Activated effector memory CD4-positive, alpha-beta T cell treated with anti-CD3 and anti-CD28 coated beads, Interleukin-2, amount 50 U/mL, for 16 hours (primary cell): ENCODE measurements at regions not wholly inside any gene's neighbourhood (a gene's known extent, or its start where the extent isn't known, plus 50 kb on each side); places are given as distances from the start of the nearest gene placed in this dataset.

ENCODE experiments used
- DNase-seq: peaks from one replicate; pipeline ENCODE4 v3.0.0-alpha.2; 2020

- DNase-seq = no peak
These were observed 147.6 kb downstream of the PHETA1 start for GRCh38 chr12:111221062-111222026.

DNA sequence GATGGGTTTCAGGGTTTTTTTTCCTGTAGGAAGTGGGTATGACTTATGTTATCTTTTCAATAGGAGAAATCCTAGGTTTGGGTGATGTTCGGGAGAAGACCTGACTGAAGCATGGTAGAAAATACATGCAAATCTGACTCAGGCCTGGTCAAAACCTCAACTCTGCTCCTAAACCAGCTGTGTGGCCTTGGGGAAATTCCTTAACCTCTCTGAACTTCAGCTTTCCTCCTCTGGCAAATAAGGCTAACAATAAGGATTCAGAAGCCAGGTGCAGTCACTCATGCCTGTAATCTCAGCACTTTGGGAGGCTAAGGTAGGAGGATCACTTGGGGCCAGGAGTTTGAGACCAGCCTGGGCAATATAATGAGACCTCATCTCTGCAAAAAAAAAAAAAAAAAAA, 148.5 kb downstream of the PHETA1 start:
- no peak for DNase-seq

DNA sequence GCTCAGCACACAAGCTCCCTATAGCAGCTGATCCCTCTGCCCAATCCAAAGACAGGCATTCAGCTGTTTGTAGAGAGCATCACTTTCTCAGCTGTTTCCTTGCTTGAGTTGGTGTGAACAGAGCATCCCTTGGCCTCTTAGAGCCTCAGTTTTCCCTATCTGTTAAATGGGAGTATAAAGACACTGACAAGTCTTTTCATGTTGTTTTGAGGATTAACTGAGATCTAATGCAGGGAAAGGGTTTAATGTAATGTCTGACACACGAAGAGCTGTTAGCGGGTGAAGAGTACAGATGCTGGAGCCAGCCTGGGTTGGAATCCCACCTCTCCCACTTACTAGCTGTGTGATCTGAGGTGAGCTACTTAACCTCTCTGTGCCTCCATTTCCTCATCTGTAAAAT, 149.5 kb downstream of the PHETA1 start:
- DNase-seq = no peak

DNA sequence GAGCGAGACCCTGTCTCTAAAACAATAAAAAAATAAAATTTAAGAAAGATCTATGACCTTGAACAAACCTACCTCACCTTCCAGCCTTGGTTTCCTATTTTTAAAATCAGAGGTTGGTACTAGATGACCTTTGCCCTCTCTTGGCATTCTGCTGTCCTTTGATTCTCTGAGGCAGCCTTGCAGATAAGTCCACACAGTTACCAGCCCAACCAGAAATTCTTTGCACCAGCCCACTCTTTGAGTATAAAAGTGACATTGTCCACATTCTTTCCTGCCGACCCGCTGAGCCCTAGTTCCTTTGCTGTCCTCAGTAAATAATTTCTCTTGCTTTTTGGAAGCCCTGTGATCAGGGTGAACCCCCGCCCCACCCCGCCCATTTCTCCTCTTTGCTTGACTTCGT, 150.4 kb downstream of the PHETA1 start:
- no peak for DNase-seq

DNA sequence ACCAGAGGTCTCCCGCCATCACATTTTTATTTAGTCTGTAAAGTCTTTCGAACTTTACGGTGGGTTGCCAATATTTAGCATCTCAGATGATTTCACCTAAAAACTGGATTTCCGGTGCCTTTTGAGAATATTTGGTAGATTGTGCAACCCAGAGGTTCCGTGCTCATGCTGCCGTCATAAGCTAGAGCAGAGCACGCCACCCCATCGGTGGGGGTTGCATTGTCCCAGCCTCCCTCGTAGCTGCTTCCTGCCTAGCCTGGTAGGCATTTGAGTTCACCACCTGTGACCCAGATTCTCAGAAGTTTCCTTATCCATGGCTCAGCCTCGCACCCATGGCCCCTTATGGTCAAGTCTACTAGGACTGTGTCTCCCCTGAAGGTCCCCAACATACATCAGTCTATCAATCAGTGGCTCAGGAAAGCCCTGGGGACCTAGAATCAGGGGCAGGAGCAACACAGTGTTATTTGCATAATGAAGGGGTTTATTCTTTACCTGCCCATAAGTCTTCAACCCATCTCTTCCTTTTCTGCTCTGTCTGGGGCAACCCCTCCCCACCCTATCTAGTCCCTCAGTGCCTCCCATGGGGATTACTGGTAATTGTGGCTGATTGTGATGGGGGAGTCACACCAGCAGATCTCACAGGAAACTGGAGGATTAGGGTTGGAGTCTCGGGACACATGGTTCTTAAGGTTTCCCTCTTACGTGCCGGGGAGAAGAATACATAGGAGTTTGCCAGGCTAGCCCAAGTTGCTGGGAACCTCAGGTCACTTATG, 152.3 kb downstream of the PHETA1 start:
- DNase-seq = no peak

DNA sequence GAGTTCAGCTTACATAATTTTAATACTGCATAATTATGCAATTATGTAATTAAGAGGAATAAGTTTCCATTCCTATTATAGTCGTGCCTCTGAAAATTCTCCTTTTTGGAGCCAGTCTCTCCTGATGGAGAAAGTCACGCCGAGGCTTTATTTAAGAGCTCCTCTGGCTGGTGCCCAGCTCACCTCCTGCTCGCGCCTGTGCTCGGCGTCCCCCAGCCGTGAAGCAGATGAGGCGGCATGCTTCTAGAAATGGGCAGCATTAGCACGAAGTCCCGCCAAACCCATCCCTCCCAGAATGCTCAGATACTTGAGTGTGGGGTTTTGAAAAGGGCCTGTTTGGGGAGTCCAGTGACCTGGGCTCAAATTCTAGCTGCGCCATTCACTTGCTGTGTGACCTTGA, 153.0 kb downstream of the PHETA1 start:
- DNase-seq = no peak

DNA sequence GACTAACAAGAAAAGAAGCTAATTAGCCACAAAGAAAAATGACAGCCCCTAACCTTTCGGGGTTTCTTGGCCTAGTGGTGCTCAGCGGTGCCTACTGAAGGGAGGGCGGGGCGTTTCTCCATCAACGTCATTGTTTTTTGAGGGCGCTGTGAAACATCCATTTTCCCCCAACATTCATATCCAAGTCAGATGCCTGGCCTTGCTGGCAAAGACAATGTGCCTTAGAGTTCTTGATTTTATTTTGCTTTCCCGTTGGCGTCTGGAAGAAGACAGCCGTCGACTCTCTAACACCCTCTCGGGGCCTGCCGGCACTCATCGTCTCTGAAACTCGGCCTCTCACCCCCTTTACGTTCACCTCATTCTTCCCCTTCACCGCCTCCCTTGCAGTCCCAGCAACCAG, 154.5 kb downstream of the PHETA1 start:
- no peak for DNase-seq

- DNase-seq = no peak
These were observed 155.3 kb downstream of the PHETA1 start for GRCh38 chr12:111213561-111213960.

DNA sequence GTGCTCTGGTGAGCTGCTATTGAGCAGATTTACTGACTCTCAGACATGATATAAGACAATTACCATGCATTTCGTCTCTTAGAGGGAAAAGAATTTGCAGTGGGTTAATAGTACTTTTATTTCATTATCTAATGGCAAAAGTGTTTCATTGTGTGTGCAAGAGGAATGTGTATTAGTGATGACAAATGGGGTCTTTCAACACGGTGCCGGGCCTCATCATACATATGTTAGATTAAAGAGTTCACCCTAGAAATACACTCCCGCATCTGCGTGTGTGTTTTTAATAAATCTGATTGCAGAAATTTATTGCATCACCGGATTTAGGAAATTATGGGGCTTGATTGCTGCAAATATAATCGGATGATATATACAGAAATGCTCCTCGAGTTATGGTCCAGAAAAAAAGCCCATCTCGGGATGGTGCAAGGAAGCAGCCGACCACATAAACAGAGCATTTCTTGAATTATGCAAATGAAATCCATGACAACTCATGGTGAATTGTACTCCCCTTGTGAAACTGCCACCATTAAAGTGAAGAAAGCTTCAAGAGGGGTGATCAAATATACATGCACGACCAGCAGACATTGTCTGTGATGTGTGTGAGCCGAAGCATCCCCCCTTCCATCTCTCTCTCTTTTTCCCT, 156.0 kb downstream of the PHETA1 start:
- no peak for DNase-seq

DNA sequence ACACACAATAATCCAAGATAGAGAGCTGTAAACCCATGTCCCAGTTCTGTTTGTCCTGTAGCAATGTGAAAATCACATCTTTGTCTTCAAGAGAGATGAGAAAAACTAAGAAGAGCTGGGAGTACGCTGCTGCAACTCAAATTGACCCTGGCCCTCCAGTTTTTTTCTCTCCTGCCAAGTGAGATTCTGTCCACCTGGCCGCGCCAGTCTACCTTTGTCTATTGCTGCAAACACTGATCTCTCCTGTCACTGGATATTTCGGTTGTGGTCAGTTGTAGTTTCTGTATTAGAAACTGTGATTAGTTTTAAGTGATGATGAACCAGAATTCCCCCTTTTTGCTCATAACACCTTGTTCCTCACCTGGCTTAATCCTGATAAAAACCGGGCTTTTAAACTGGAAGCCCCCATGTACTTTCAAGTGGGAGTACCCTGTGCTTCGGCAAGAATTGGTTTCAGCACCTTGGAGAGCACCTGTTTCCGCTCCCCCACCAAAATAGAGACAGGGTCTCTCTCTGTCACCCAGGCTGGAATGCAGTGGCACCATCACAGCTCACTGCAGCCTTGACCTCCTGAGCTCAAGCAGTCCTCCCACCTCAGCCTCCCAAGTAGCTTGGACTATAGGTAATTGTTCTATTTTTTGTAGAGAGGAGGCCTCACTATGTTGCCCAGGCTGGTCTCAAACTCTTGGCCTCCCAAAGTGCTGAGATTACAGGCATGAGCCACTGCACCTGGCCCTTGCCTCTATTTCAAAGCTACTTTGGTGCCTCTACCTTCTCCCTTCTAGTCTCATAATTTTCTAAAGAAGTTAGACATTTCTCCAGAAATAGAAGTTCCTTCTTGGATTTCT, 156.8 kb downstream of the PHETA1 start:
- DNase-seq = no peak

GRCh38 chr12:111209811-111210210, 159.1 kb downstream of the PHETA1 start:
- no peak for DNase-seq

DNA sequence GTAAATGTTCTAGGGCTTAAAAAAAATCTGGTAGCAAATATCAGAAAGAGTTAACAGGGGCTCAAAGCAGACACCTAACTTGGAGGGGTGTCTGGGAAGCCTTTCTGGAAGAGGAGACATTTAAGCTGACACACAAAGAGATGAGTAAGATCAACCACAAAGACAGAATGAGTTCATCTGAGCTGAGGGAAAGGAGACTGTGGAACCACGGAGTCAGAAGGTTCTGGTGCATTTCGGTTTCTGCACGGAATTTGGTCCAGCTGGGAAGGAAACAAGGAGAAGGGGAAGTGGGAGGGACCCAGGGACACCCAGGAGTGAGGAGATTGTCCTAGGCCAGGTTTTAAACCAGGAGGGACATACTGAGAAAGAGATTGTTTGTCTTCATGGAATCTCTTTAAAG, 161.1 kb downstream of the PHETA1 start:
- DNase-seq = no peak

GRCh38 chr12:111204788-111205241, 164.1 kb downstream of the PHETA1 start:
- DNase-seq = no peak

DNA sequence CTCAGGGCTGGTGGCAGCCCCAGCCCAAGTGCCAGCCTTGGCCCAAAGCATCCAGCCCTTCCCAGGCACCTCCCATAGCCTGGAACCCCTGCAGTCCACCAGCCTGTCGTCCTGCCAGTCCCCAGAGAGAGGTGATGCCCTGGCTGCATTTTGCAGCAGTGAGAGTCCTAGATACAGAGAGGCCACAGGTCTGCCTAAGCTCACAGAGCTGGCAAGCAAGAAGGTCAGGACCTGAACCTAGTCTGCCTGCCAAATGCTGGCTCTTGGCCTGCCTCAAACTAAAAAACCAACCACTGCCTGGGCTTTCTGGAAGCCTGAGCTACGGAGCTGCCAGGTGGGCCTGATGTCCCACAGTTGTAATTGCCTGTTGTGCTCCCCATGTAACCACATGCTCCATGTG, 164.9 kb downstream of the PHETA1 start:
- no peak for DNase-seq

- DNase-seq = no peak
These were observed 165.4 kb downstream of the PHETA1 start for GRCh38 chr12:111203446-111203845.

GRCh38 chr12:111202237-111202915, 166.5 kb downstream of the PHETA1 start:
- no peak for DNase-seq

DNA sequence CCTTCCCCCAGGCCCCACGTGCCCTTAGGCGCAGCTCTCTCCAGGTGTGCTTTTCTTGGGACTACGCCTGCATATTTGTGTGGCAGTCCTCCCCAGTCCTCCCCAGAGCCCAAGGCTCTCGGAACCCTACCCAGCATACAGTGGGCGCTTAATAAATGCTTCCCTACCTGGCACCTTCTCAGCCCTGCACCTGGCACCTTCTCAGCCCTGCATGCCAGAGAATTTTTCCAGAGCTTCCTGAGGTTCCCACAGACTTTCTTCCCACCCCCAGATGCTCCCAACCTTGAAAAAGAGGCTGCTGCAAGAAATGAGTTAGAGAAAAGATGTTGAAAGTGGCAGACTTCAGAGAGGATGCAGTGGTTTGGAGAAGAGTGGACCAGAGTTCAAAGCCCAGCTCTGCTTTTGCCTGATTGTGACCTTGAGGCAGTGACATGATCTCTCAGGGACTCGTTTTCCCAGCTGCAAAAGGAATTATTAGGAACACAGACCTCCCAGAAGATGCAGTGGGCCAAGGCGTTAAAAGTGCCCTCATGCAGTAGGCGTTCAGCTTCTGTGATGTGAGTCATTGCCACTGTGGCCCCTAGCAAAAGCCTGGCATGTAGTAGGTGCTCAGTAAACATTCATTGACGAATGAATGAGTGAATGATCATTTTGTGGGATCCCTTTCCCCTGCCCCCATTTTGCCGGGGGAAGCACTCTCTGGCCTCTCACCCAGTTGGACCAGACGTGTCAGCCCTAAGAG, 167.2 kb downstream of the PHETA1 start:
- no peak for DNase-seq

- no peak for DNase-seq
These were observed 167.9 kb downstream of the PHETA1 start for GRCh38 chr12:111201036-111201435.

DNA sequence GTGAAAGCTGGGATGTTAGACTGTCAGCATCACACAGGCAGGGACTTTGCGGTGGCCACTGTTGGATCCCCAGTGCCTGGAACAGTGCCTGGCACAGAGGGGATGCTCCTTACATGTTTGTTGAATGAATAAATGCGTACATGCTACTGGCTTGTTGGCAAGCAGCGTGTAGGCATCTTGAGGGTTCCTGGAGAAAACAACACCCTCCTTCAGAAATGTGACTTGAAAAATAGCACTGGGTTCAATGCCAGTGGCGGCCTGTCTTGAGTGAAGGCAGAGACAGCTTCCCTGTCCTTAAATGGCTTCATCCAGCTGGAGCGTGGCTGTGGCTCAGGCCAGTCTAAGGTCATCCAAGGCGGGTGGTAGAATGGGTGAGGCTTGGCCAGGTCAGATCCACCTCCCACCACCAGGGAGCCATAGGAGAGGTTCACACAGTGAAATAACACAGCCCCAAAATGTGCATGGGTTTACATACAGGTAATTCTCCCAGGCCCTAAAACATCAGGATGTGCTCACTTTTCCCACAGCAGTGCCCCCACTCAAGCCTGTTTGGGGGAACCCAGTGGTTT, 171.4 kb downstream of the PHETA1 start:
- no peak for DNase-seq

DNA sequence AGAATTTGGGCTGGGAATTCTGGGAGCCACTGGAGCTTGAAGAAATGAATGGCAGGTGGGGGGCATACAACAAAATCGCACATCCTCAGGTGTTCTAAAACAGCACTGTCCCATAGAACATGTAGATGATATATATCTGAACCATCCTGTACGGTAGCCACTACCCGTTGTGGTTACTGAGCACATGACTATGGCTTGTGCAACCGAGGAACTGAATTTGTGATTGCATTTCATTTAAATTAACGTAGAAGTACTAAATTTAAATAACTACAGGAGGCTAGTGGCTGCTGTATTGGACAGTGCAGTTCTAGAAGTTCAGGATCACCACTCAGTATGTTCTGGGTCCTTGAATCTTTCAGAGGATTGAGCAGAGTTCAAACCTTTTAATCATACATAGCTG, 172.4 kb downstream of the PHETA1 start:
- DNase-seq = no peak

DNA sequence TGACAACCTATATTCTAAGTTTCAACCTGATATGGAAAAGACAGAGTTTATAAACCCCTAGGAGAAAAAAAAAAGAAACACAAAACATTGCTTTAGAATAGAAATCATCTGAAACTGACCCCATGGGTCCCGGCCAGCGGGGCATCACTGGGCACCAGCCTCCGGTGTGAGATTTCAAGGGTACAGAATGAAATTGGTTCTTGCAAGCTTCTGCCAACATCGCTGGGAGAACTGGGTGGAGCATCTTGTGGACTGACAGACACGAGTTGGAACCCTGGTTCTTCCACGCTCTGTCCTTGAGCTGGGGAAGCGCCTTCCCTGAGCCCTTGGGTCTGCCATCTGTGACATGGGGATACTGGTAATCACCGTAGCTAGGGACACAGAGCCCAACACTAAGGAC, 173.6 kb downstream of the PHETA1 start:
- no peak for DNase-seq
